ENCODE measurements at regions not wholly inside any gene's neighbourhood (a gene's known extent, or its start where the extent isn't known, plus 50 kb on each side); places are given as distances from the start of the nearest gene placed in this dataset.
"Not testable (repeated sequence)": the region's sequence is repeated elsewhere in the genome, so short reads cannot be mapped to it uniquely, and the experiment has no call there.

GRCh38 chr3:61483997-61484396 lies 77.4 kb upstream of the PTPRG start:
- no peak for ATAC-seq
- TF ChIP-seq OSR1 (CRISPR knock-in tag; IDR thresholded peaks at IDR 0.05) (no peak), ESRRG (CRISPR knock-in tag; IDR thresholded peaks at IDR 0.05) (no peak), SNAI2 (CRISPR knock-in tag; IDR thresholded peaks at IDR 0.05) (no peak), ZNF565 (CRISPR knock-in tag; conservative IDR thresholded peaks at IDR 0.05; ENCODE audit: low read depth) (no peak), CSRNP3 (CRISPR knock-in tag; IDR thresholded peaks at IDR 0.05) (no peak), ZFP30 (CRISPR knock-in tag; IDR thresholded peaks at IDR 0.05) (no peak), ISL1 (CRISPR knock-in tag; IDR thresholded peaks at IDR 0.05) (no peak), ZFP3 (CRISPR knock-in tag; IDR thresholded peaks at IDR 0.05) (no peak), ARNTL (CRISPR knock-in tag; IDR thresholded peaks at IDR 0.05; ENCODE audit: borderline replicate concordance, low read depth) (no peak)

- no peak for ATAC-seq
- no peak for TF ChIP-seq TCF4 (CRISPR knock-in tag; IDR thresholded peaks at IDR 0.05; ENCODE audit: borderline replicate concordance)
These were observed 68.0 kb upstream of the PTPRG start for GRCh38 chr3:61493339-61493738.

GRCh38 chr3:61494309-61494708 lies 67.1 kb upstream of the PTPRG start:
- ATAC-seq = not testable (repeated sequence)

GRCh38 chr3:61497463-61497862 lies 63.9 kb upstream of the PTPRG start:
- TF ChIP-seq TSHZ2 (CRISPR knock-in tag; IDR thresholded peaks at IDR 0.05) = no peak
- no peak for TF ChIP-seq TCF4 (CRISPR knock-in tag; IDR thresholded peaks at IDR 0.05; ENCODE audit: borderline replicate concordance)
- TF ChIP-seq CREB5 (CRISPR knock-in tag; IDR thresholded peaks at IDR 0.05; ENCODE audit: low read depth) = no peak
- TF ChIP-seq ZNF565 (CRISPR knock-in tag; conservative IDR thresholded peaks at IDR 0.05; ENCODE audit: low read depth) = no peak
- no peak for TF ChIP-seq ARNTL (CRISPR knock-in tag; IDR thresholded peaks at IDR 0.05; ENCODE audit: borderline replicate concordance, low read depth)
- TF ChIP-seq POU6F1 (CRISPR knock-in tag; IDR thresholded peaks at IDR 0.05; ENCODE audit: borderline replicate concordance, low read depth) = no peak
- no peak for TF ChIP-seq ZFP3 (CRISPR knock-in tag; IDR thresholded peaks at IDR 0.05)
- no peak for ATAC-seq

GRCh38 chr3:61505197-61505596 lies 56.2 kb upstream of the PTPRG start:
- ATAC-seq = no peak
- TF ChIP-seq CSRNP3 (CRISPR knock-in tag; IDR thresholded peaks at IDR 0.05) (no peak), ZNF8 (CRISPR knock-in tag; IDR thresholded peaks at IDR 0.05) (no peak), CSDC2 (CRISPR knock-in tag; IDR thresholded peaks at IDR 0.05) (no peak), ARNTL (CRISPR knock-in tag; IDR thresholded peaks at IDR 0.05; ENCODE audit: borderline replicate concordance, low read depth) (no peak), CREB5 (CRISPR knock-in tag; IDR thresholded peaks at IDR 0.05; ENCODE audit: low read depth) (no peak), PATZ1 (CRISPR knock-in tag; IDR thresholded peaks at IDR 0.05; ENCODE audit: borderline replicate concordance) (no peak), ZNF70 (CRISPR knock-in tag; IDR thresholded peaks at IDR 0.05) (no peak), RARB (CRISPR knock-in tag; IDR thresholded peaks at IDR 0.05) (no peak), TSHZ2 (CRISPR knock-in tag; IDR thresholded peaks at IDR 0.05) (no peak), ZC3H10 (CRISPR knock-in tag; IDR thresholded peaks at IDR 0.05) (no peak), ZFP30 (CRISPR knock-in tag; IDR thresholded peaks at IDR 0.05) (no peak), ZNF565 (CRISPR knock-in tag; conservative IDR thresholded peaks at IDR 0.05; ENCODE audit: low read depth) (no peak)
